HG03432 (cell line): ENCODE measurements at regions not wholly inside any gene's neighbourhood (a gene's known extent, or its start where the extent isn't known, plus 50 kb on each side); places are given as distances from the start of the nearest gene placed in this dataset.

ENCODE experiments used
- ATAC-seq: cut with Tn5 transposase; IDR thresholded peaks from one replicate; pipeline ENCODE4 v1.9.1; 2021; ENCODE audit warnings: mild to moderate bottlenecking, moderate library complexity; ENCODE audit not compliant: unreplicated experiment

DNA sequence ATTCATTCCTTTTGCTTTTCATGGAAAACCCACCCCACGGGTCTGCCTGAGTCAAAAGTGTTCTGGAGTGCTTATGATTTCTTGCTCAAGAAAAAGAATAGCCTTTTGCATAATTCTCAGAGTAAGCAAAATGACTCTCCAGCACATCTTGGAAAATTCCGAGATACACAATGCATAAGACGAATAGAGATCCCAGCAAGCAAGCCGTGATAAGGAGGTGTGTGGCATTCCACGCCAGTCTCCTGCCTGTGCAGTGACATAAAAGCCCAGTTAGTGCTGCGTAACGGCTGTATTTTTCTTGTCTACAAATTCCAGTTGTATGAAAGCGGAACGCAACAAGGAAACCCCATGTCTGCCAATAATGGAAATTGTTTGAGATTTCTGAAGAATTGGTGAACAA, 237.9 kb upstream of the GATB start:
- no peak for ATAC-seq

DNA sequence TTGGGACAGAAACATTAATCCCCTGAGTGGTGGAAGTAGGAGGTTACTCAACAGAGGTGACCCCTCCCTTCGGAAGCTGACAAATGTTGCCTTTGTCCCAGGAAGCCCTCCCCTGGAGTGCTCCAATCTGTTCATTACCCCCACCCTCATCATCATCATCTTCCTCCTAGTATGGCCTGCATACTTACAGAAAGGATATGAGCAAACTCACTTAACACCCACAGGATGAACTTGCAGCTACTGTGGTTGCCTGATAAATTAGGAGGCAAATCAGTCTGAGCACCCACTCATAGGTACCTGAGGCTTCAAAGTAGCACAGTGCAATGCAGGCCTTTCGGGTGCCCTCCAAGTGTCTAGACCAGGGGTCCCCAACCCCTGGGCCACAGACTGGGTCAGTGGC, 236.7 kb upstream of the GATB start:
- no peak for ATAC-seq

DNA sequence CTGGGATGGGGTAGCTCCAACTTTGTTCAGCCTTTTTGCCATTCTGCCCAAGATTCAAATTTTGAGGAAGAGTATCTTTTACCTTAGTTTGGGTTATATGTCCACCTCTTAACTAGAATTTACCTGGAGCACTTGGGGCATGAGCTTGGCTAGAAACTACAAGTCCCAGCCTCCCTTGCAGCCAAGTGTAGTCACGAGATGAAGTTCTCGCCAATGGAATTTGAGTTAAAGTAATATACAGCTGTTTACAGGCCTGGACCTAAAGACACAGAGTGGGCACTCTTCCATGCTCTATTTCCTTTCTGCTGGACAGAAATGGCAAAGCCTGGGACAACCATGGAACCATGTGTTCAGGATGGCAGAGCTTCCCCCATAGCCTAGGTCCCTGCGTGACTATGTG, 233.6 kb upstream of the GATB start:
- ATAC-seq = no peak

DNA sequence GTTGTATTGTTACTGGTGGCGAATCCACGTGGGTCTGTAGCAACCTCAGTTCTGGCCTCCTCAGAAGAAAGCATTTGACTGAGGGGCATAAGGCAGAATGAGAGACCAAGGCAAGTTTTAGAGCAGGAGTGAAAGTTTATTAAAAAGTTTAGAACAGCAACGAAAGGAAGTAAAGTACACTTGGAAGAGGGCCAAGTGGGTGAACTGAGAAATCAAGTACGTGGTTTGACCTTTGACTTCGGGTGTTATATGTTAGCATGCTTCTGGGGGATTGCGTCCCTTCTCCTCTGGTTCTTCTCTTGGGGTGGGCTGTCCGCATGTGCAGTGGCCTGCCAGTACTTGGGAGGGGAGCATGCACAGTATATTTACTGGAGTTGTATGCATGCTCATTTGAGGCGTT, 232.7 kb upstream of the GATB start:
- ATAC-seq = no peak

DNA sequence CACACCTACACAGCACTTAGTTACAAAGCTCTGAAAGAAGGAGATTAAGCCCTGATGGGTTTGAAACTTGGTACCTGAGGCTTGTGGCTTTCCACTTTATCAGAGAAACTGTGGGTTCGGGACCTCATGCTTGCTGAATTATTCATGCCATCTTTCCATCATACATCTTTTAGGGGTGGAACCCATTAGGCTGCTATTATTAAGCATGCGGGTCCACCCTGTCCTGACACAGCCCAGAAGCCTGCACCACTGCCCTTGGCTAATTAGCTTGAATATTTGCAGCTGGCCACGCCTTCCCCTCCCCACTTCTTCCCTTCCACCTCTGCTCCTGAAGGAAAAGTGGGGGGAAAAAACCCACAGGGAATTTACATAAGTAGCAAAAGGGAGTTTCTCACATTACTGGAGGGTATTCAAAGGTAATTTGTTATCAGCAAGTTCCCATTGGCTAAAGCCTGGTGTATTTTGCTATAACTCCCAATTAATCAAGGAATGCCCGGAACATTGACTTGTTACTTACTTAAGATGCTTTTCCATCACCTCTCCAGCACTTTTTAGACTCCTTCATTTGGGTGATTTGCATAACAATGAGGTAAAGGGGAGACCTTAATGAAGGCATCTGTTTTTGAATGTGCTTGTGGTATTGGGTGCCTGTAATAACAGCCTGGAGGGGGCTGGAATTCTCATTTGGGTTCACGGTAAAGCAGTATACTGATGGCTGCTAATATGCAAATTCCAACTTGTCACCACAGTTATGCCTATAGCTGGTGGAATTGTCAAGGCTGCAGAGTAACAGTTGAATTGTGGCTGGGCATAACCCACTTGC, 231.7 kb upstream of the GATB start:
- no peak for ATAC-seq

DNA sequence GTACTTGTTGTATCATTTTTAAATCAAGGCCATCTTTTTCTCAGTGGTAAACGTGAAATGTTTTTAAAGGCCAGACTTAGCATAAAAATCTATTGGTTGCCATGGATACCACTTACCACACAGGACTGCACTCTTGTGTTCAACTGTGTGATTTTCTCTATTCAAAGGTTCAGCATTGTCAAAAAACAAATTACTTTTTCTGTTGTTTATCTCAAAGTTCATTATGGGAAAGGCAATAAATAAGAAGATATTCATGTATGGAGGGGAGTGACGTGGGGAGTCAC, 231.0 kb upstream of the GATB start:
- no peak for ATAC-seq

DNA sequence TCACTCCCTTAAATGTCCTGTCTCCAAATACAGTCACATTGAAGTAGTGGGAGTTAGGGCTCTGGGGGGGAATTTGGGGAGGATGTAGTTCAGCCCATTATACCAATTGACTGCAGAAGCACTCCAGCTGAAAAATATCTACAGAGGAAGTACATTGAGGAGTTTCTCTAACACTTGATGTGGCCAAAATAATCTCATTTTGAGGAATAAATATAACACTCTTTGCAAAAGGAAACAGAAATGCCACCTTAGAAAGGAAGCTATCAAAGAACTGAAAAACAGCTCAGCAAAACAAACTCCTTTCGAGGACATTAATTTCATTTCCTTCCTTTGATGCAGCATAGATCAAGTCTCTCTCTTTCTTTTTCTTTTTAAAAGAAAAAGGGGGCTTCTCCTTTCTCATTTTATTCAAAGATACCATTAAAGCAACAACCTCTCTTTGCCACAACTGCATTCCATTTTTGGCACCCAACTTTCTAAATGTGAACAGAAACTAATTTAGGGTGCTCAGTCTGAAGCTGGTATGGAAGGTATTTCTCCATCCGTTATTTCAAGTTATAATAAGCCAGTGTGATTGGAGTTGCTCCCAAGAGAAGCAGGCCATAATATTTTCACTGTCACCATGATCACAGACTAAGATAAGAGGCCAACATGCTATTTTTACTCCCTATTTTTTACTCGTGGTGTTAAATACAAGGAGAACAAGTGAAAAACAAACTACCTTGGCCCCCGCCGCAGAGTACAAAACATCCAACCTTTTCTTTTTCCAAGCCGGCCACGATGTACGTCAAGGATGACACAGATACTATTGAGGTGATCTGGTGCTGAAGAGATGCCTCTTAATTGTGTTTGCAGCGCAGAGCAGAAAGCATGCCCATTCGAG, 230.4 kb upstream of the GATB start:
- no peak for ATAC-seq

DNA sequence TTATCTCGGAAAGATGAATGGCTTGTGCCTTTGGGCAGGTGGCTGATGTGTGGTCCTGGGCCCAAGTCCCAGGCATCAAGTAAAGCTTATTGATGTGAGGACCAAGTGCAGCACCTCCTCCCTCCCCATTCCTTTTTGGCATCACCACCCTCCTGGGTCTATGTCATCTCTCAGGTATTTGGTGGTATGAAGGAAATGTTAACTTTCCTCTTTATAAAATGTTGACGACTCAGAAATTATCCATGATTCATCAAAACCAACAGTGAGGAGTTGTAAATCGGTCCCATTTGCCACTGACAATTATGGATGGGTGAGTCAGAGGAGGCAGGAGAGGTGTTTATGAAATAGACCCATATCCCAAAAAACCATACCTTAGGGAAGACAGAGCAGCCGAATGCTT, 229.4 kb upstream of the GATB start:
- no peak for ATAC-seq

DNA sequence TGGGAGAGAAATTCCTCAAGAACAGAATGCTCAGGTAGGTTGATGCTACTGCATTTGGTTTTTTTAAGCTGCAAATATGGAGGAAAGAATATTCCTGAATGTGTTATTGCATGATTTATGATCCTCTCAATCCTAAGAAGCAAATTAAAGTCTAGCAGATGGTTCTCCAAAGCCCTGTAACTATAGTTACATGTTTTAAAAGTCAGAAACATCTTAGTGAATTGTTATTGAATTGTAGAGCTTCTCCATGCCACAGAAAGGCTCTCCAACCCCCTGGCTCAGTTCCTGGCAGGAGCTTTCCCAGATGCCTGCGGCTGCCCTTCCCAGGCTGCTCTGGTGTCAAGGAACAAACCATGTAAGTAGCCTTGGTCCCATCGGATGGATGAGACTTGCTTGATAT, 227.8 kb upstream of the GATB start:
- ATAC-seq = no peak

DNA sequence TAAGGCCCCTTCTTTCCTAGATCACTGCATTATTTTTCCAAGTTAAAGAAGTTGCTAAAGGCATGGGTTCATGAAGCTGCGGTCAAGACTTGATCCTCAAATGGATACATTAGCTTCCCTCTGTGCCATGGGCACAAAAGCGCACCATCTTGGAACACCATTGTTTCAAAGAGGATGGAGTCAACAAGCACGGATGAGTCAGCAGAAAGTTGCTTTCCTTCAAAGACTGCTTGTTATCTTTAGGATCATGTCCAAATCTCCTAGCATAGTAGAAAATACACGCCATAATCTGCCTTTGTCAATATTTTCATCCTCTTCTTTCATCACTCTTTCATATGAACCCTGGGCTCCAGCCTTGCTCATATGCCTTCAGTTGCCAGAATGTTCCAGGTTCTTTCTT, 226.8 kb upstream of the GATB start:
- ATAC-seq = no peak

DNA sequence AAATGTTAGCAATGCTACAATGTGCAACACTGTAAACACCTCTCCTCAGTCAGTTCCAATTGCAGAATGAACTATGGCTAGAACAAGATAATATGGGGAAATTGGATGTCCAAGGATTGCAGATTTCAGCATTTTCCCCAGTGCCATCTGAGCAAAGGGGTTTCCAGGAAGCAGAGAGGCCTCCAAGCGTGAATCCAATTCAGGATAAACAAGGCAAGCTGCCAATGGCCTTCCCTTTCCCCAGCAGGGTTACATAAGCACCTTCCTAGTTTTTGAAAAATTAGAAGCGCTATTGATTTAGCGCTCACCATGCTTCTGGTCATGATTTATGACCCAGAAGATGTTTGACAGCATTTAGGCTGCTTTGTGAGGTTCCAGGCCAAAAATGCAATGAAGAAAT, 223.0 kb upstream of the GATB start:
- no peak for ATAC-seq

DNA sequence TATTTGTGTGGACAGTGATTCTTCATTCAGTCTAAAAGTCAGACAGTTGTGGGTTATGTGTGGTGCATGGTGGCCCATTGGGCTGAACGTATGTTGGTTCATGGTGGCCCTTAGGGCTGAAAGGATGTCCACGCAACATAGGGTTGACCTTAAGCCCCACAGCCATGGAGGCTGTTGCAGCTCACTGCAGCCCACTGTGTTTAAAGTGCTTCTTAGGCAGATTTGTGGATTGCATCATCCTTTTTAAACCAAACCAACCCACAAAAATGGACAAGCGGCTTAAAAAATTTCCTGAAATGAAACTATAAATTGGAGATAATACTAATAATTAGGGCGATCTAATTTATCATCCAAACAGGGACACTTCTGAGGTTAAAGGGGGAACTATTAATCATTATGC, 219.0 kb upstream of the GATB start:
- ATAC-seq = no peak

DNA sequence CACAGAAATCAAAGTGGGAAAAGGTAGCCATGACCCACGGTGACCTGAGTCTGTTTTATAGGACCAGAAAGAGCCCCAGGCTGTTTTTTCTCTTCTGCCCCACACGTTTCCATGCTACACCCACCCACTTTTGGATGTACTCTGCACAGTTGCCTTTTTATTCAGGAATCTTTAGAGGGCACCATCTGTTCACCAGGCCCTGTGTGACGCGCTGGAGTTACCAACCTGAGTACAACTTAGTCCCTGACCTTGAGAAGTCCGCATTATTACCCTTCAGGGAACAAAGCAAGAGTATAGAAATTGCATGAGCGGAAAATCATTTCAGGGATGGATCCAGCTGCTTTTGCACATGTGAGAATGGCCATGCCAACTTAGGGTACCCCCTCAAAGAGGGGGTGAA, 207.8 kb upstream of the GATB start:
- no peak for ATAC-seq

DNA sequence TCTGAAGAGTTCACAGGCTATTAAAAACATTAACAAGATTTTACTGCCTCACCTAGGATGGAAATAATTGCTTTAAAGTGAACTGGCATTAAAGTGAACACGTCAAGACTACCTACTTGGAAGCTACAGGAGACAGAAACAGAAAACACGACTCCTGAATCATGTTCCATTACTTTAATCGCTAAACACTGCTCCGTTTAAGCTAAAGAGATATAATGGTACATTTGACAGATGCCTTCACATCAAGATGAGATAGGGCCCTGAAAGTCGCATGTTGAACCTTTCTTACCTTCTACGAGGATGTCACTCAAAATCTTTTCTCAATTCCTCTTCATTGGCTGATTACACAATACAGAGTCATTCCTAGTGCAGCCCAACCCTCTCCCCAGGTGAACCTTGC, 206.3 kb upstream of the GATB start:
- no peak for ATAC-seq

DNA sequence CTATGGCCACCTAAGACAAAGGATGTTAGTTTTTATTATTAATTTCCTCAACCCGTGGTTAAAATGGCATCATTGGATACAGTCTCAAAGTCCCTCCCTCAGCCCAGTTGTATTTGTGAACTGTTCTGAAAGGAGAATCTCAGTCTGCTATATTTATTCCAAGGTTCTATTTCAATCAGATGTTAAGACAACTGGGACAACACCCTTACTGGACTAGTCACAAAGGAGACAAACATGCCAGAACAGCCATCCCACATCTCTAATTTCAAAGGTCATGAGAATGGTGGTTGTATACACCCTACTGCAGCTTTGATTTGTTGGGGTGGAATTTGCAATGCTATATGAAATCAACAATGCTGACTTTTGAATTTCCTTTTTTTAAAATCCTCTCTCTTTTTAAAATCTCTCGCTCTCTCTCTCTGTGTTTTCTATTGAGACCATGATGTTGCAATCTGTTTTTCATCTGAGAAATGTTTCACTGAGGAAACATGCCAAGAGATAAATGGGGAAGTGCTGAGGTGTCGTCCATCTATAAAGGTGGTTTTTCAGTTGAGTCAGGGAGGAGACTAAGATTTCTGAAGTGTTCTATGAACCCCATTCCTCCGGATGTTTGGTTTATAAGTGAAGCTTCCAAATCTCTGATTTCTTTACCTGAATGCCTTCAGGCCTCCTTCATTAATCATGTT, 201.5 kb upstream of the GATB start:
- ATAC-seq = no peak

DNA sequence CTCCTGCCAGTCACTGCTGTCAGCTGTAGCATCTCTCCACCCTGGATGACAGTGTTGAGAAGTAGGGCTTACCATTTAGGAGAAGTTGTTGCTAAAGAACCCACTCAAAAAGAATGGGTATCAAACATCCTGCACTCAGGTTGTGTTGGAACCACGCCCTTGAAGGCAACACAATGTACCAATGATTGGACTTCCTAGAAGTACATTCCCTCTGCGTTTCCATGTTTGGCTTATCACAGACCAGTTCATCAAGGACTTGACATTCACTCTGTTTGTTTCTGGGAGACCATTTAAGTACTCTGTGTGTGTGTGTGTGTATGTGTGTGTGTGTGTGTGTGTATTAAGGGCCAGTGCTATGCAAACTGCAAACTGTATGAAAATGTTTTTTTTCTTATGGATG, 200.6 kb upstream of the GATB start:
- no peak for ATAC-seq

DNA sequence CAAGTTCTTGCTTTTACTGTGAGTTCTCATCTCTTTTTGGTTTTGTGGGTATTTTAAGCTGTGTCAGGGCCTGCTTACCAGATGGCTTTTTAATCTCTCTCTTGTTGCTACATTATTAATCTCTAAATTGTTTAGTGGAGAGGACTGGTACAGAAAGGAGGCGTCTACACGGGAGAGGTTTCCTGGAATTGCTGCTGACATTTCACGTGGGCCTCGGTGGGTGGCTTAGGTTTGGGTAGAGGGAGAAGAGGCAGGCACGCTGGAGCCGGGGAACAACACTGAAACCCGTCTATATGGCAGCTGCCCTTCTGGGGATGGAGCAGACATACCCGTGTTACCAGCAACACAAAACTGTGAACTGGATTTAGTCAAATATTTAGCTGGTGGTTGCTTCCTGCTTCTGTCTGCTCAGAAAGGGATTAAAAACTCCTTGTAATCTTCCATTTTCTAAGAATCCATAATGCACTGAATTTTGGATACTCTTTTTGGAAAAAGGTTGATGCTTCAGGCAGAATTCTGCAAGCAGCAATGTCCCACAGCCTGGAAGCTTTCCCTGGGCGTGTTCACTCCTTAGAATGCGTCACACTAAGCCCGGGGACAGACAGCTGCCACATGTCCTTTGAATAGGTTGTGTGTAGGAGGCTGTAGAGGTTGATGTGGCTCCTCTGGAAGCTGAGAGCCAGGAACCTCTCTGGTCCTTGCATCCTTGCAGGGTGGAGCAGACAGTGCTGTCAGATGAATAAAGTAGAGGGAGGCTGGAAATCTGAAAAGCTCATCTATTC, 199.8 kb upstream of the GATB start:
- no peak for ATAC-seq

DNA sequence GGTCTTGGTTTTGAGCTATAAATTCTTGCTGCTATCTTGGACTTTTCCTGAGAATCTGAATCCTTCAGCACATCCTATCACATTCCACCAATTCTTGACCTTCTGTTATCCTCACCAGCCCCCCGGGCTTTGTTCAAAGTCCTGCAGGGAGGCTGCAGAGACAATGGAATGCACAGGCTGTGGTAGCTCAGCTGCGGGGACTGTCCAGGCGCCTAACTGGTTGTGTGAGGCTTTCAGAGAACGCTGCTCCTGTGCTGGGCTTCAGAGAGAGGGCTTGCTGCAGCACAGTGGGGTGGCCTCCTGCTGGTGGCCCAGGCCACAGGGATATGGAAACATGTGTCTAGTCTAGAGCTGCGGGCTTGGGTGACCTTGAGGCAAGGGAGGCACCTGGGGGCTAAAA, 196.3 kb upstream of the GATB start:
- no peak for ATAC-seq

DNA sequence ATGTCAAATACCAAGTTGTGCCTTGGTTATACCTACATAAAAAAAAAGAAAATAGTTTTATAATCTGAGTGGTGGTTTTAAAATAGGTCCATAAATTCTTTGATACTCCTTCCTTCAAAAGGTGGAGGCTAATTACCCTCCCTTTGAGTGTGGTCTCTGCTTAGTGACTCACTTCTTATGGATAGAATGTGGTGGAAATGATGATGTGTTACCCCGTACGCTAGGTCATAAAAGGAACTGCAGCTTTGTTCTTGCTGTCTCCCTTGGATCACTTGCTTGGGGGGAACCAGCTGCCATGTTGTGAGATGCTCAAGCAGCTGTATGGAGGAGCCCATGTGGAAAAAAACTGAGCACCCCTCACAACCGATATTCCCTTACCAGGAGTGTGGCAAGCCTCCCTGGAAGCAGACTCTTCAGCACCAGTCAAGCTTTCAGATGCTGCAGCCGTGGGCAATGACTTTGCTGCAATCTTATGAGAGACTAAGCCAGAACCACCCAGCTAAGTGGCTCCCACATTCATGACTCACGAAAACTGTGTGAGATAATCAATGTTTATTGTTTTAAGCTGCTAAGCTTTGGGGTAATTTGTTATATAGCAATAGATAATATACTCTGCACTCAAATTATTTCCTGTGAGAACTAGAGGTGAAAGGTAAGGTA, 195.0 kb upstream of the GATB start:
- no peak for ATAC-seq

DNA sequence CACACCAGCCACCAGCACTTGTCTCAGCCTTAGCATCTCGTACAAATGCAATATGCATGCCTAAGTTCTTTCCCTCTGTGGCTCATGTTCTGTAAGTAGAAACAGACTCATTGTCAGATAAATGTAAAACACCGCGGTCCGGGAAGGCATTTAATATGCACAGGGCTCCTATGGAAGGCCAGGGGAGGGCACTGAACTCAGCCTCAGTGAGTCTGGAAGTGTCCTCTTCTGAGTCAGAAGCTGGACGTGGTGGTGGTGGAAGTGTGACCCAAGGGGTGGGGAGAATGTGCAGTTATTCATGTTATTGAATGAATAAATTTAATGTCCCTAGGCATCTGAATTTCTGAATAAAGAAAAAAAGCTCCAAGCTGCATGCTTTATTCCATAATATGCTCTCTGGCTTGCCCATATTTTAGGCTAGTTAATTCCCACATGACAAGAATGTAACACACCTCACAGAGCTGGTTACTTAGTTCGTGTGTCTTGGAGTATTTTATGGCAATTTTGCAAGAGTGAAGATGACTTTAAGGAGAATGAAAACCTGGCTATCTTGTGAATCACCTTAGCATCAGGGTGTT, 193.1 kb upstream of the GATB start:
- no peak for ATAC-seq
